Iris pigment epithelial cell (primary cell): ENCODE measurements at regions not wholly inside any gene's neighbourhood (a gene's known extent, or its start where the extent isn't known, plus 50 kb on each side); places are given as distances from the start of the nearest gene placed in this dataset.
"Not testable (repeated sequence)": the region's sequence is repeated elsewhere in the genome, so short reads cannot be mapped to it uniquely, and the experiment has no call there.

Source experiments
- DNase-seq: peaks from one replicate; pipeline ENCODE4 v3.0.0-alpha.2; 2011; ENCODE audit warnings: low read depth

DNA sequence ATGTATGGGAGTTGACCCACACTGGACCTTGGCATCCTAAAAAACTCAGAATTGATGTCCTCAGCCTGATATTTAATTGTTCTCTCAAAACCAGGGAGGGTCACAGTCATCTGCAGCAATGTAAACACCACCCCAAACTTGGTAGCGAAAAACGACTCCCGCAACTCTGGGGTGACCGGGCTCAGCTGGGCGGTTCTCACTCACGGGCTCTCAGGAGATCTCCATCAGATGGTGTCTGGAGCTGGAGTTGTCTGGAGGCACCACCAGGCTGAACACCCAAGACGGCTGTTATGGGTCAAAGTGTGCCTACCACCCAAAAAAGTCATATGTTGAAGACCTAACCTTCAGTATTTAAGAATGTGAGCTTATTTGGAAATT, 50.9 kb upstream of the NXT1 start:
- DNase-seq = no peak

DNA sequence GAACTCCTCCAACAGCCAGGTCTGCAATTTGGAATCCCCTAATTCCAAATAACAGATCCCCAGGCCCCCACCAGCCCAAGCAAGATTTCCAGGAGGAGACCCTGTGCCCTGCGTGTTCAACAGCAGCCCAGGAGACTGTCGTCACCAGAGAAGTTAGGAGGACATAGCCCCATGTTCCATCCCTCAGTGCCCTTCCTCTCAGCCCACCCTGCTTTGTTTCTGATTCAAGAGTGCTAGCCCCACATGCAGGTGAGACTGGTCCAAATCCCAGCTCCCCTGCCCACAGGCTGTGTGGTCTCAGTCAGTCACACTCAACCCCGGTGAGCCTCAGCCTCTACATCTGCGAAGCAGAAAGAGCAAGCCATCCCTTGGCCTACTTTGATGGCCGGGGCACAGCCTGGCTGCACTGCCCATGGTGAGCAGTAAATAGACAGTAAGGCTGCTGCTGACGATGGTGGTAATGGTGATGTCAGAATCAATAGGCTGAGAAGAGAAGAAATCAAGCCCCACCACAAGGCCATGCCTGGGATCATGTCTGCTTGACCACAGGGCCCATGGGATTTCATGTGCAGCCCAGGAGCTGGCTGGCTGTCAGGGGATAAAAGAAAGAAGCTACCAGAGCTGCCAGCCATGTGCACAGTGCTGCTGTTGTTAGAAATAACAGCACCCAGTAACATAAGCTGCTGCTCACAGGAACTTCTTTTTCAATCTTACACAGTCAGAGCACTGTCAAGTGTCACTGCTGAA, 51.5 kb upstream of the NXT1 start:
- no peak for DNase-seq

DNA sequence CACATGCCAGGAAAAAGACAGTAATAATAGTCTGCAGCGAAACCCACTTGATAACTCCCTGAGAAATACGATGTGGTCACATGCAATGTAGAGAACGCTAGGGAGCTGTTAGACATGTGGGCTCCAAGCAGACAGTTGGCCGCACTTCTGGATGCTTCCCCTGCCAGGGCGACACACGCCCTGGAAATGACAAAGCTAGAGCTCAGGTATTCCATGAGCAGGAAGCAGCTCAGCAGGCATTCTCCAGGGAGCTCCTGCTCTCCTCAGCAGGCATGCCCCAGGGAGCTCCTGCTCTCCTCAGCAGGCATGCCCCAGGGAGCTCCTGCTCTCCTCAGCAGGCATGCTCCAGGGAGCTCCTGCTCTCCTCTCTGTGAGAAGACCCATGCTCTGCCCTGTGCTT, 52.4 kb upstream of the NXT1 start:
- no peak for DNase-seq

DNA sequence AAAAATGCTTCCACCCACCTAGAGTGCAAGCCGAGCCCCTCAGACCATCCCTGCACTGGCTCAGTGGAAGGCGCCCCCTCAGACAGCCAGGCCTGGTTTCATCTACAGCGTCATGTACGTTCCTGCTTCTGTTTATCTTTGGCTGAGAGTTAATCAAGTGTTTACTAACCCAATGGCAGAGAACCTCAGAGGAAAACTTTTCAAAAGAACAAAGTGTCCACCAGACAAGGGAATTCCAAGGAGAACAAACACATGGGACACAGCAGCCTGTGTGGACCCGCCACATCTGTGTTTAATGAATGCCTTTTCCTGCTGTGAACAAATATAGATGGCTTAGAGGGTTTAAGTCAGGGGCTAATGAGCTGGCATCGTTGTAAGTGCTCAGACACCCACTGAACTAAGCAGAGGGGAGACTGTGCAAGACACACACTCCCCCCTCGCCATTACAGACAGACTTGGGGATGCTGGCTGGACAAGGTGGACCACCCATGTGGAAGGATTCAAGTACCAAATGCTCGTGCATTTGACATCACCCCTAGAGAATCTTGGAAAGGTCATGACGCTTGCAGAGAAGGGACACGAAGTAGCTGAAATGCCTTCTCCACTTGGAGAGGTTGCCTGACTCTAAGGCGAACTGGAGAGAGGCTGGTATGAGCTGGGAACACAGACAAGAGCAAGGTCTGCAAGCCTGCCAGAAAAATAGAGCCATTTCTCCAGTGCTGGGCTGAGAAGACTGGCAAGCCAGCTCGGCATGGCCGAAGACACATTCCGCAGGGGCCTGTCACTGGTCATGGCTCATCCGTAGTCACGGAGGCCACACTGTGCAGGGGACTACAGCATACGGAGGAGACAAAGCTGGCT, 53.5 kb upstream of the NXT1 start:
- DNase-seq = peak; percentile 19

DNA sequence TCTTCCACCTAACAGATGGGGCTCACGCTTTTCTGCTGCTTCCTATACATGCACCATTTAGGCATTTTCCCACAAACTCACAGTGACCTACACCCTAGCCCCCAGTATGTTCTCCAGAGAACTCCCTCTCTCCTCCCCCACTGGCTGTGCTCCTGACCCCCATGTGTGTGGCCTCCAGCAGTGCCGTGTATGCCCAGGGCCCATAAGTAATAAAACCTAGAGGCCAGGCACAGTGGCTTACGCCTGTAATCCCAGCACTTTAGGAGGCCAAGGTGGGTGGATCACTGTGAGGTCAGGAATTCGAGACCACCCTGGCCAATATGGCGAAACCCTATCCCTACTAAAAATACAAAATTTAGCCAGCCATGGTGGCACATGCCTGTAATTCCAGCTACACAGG, 54.7 kb upstream of the NXT1 start:
- no peak for DNase-seq

DNA sequence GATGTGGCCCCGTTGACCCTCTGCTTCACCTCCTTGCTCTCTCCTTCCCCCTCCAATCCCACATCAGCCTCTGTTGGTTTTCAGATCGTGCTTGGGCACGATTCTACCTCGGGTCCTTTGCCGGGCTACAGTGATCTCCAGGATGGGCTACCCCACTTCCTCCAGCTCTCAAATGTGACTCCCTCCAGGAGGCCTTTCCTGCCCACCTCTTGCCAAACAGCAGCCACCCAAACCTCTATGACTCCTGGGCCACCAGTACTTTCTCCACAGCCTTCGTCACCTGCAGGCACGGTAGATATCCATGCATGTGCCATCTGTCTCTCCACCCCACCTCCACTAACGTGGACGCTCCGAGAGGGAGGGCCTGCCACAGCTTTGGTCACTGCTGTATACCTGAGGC, 55.9 kb upstream of the NXT1 start:
- DNase-seq = no peak

DNA sequence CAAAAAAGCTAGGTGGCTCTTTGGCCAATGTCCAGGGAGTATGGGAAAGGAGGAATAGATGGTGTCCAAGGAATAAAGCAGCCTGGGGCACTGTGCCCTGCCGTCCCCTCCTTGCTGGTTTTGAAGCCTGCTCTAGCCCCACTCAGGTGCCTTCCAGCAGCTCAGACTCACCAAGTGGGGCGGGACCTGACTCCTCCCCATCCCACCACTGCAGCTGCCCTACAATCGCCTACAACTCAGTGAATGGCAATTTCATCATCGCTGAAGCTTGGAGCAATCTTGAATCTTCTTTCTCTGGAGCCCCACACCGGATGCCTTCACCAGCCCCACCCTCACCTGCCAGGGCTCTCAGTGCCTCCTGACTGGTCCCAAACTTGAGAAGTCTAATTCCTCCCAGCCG, 56.4 kb upstream of the NXT1 start:
- DNase-seq = no peak

DNA sequence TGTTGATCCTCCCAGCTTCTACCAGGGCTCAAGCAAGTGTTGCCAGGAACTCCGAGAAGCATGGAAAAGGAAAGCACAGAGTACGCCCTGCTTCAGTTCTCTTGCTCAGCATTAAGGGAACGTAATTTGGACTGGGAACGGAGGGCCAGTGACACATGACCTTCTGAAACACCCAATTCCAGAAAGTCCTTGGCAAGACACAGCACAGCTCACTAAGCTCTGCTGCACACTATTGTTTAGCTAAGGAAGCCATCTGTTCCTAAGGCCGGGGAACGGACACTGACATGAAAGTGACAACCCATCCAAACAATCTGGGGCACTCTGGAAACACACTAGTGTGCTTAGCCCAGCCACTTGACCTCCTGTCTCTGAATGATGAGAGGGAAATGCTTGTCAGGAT, 56.9 kb upstream of the NXT1 start:
- DNase-seq = no peak

DNA sequence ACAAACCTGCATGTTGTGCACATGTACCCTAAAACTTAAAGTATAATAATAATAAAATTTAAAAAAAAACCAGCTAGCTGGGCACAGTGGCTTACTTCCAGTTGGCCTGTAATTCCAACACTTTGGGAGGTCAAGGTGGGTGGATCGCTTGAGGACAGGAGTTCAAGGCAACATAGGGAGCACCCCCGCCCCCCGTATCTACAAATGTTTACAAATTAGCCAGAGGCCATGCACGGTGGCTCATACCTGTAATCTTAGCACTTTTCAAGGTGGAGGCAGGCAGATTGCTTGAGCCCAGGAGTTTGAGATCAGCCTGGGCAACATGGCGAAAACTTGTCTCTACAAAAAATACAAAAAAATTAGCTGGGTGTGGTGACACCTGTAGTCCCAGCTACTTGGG, 58.3 kb upstream of the NXT1 start:
- DNase-seq = not testable (repeated sequence)

DNA sequence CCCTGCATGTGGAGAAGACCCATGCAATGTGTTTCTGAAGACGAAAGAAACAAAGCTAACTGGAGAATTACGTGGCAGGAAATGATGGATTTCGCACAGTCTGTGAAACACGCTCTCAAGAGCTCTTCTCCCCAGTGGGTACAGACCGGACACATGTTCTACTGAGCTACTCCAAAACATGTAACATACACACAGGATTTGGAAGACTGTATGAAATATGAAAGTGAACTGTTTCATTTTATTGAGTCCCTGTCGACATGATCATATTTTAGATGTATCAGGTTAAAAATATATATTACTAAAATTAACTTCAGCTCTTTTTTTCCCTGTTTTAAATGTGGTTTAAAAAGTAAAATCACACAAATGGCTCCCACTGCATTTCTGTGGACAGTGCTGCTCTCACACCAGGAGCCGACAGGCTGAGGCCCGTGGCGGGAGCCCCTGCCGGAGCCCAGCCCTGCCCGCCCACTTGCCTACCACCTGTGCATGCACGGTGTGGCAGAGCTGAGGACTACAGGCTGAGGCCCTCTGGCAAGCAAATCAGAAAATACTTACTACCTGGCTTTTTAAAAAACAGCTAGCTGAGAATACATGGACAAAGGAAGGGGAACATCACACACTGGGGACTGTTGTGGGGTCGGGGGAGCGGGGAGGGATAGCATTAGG, 58.9 kb upstream of the NXT1 start:
- DNase-seq = peak; percentile 51

DNA sequence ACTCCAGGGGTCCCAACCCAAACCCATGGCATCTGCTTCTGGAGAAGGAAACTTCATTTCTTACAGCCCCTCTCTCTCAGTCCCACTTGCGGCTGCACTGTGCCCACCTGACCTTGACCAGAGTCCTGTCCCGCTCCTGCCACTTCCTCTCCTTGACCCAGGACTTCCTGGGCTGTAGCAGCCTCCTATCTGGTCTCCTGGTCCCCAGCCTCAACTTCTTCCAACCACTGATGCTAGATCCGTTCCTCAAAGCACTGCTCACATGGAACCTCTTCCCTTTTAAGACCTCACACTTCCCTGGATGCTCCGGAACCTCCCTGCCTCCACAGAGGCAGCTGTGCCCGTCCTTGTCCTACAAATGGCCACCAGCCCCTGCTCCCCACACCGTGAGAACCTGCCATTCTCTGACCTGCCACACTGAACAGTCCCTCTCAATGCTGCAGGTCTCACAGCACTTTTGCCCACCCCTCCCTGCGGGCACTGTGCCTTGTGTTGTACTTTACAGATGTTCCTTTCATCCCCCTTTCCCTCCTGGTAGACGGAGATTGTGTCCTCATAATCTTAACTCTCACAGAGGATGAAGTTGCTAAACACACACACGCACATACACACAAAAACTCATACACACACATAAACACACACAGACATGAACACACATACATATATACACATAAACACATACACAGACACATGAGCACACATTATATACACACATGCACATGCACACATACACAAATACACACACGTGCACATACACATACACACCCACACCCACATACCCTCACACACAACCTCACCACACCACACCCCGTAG, 59.6 kb upstream of the NXT1 start:
- DNase-seq = no peak

DNA sequence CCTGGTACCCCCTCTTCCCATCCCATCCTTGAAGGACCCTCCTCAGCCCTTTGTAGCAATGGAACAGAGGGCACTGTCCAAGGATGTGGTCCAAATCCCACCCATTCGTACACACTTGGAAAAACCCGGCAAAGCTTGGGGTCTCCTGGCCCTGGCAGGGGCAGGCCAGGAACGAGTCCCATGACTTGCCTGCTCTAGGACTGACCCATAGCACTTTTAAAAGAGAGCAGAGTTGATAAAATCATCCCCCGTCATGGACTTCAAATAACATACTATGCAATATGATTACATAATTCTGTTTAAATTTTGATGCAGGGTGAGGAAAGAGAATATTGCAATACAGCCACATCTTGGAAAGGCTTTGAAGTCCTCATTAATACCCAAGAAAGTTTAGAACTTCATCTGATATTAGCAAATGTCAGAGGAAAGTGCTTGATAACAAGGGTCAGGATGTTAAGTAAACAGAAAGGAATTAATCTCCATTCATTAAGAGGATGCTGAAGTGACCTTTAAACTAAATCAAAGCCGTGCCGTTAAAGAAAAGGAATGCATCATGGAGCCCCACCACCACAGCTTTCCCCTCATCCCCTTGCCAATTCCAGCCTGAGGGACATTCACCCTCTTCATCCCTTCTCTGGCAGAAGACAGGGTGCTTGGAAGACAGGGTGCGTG, 60.7 kb upstream of the NXT1 start:
- DNase-seq = no peak

DNA sequence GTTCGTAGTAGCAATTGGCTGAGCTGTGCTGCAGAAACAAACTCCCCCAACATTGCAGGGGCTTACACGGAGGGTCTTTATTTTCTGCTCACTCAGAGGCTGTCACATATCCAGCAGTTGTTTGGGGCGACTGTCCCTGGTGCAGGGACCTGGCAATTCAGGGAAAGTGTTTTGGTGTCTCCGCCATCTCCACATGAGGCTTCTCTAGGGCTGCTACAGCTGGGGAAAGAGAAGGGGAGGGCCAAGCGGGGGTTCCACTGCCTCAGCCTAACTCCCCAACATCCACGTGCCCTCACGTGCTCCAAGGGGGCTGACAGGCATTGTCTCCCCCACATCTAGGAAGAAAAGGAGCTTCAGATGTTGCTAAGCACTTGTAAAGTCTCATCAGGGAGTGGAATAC, 61.3 kb upstream of the NXT1 start:
- no peak for DNase-seq

DNA sequence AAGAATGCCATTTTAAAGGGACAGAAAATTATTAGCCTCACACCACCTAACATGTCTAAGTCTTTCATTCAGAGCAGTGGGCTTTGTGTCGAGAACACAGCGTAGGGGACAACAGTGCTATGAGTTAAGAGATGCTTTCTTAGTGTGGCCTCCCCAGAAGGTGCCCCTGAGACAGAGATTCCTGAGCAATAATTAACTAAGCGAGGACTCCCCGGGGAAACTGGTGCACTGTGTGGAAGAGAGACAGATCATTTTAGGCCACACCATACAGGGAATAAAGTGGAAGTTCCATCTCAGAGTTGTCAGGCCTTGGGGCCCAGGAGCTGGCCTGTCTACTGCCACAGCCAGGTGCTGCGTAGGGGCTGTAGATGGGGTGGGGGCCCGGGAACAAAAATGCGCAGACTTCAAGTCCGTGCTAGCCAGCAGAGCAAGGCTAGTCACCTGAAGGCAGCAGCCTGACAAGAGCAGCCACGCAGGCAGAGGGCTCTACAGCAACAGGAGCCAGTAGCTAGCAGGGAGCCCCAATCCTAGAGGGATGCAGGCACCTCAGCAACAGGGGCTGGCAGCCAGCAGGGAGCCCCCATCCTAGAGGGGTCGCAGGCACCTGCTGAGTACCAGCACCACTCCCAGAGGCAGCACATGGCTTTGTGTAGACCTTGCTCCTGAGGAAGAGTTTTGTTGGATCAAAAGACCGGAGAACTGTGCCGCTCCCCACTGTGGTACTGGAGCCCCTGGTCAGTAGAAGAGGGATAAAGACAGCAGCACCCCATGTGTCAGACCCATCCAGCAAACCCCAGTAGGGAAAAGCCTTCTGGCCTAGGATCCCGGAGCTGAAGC, 63.0 kb upstream of the NXT1 start:
- no peak for DNase-seq

DNA sequence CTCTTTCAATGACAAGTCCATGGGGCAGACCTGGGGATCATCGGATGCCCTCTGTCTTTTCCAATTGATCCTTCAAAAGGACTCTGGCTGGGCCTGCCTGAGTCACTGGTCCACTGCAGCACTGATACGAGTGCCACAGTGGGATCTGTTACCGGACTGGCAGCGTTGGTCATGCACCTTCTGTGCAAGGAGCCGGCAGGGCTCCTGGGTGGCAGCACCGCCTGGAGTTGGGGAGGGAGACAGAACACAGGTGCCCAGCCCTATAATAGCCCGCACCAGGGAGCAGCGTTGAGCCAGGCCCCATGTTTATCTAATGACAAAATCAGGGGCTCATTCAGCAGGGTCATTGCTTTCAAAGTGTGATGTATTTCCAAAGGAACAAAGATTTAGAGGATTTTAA, 64.2 kb upstream of the NXT1 start:
- no peak for DNase-seq

DNA sequence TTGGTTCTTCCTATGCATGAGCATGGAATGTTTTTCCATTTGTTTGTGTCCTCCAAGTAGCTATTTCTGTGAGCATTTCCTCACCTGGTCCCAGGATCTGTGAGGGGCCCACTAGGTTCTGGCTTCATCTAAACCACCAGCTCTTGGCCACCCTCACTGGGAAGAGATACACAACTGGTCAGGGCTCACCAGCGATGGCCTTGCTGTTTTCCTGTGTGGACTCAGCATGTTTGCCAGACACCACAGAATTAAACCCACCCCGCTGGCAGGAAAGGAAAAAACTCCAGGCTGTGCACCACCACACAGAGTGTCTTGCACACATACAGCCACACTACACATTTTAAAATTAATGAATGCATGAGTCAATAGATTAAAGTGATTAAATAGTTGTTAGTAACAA, 65.1 kb upstream of the NXT1 start:
- DNase-seq = no peak

DNA sequence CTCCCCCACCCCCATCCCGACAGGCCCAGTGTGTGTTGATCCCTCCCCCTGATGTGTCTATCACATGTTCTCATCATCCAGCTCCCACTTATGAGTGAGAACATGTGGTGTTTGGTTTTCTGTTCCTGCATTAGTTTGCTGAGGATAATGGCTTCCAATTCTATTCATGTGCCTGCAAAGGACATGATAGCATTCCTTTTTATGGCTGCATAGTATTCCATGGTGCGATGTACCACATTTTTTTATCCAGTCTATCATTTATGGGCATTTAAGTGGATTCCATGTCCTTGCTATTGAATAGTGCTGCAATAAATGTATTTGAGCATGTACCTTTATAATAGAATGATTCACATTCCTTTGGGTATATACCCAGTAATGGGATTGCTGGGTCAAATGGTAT, 66.6 kb upstream of the NXT1 start:
- no peak for DNase-seq

DNA sequence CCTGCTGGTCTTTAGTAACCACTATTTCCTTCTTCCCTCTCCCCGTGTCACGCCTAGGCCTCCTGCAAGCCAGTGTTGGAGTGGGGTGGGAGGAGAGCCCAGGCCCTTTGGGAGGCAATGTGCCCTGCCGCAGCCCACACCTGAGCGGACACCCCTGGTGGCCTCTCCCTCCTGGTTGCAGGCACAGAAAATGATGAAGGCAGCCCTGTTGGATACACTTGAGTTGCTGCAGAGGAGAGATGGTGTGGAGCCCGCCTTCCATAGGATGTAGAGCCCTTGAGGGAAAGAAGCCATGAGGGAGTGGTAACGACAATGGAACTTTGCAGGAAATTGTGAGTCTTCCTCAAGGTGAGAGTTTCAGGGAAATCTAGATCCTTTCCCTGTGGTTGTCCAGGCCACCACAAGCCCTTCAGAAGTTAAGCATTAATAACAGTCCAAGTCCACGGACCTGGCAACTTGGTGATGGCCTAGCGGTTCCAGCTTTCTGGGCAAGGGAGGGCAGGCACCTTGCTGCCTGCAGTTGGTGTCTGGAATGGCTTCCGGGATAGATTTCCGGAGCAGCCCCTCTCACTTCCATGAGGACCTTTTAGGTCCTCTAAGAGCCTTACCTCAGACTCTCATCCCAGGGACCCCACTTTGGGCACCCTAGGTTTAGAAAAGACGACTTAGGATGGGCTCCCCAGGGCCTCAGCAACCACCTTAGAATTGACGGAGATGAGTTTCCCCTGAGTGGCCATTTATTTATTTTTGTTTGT, 67.3 kb upstream of the NXT1 start:
- DNase-seq = no peak

DNA sequence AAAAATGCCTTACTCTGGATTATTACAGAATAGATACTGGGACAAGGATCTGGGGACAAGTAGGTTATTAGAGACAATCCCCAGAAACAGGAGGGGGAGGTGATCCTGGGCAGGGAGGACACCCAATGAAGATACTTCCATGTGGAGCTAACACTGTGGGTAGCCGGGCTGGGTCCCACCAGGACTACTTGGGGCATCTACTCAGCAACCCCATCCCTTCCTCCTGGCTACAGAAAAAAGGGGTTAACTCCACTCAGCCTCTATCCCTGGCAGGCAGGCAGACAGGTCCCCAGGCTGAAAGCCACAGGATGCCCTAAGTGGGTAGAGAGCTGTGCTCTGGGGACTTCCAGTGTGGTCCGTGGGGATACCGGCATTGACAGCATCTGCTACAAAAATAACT, 68.0 kb upstream of the NXT1 start:
- no peak for DNase-seq

DNA sequence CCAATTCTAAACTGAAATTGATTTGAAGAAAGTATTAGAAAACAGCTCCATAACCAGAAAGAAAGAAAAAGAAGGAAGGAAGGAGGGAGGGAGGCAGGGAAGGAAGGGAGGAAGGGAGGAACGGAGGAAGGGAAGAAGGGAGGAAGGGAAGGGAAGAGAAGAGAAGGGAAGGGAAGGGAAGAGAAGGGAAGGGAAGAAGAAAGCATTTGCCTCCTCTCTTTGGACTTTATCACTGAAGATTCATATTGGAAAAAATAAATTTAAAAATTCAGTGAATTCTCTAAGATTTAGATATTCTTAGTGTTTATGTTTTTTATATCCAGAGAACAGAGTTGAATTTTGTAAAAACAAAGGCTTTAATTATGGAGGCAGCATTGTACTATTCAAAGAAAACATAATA, 68.5 kb upstream of the NXT1 start:
- DNase-seq = no peak
